GM12878 (cell line): ENCODE measurements at regions not wholly inside any gene's neighbourhood (a gene's known extent, or its start where the extent isn't known, plus 50 kb on each side); places are given as distances from the start of the nearest gene placed in this dataset.

Source experiments
- ATAC-seq: fragments of 200-7000 bp; cut with Tn5 transposase; 3 replicates; pipeline ENCODE4 v1.9.1; 2020; ENCODE audit warnings: mild to moderate bottlenecking, moderate library complexity
- BruUV-seq: library from RNA; stranded (reverse); fragments of 400-500 nt; replicated peaks from 2 replicates; lab custom pipeline; 2021; lab: Mats Ljungman, UMichigan
- CTCF ChIA-PET: fragments of 300-600 bp; sonication (Branson Sonifier 250); formaldehyde crosslinking; extraction: SDS; loops from one replicate; lab custom pipeline; 2021; ENCODE audit warnings: inconsistent platforms; lab: Yijun Ruan, JAX
- POLR2A ChIA-PET: fragments of 350-600 bp; formaldehyde crosslinking; extraction: SDS; loops from one replicate; lab custom pipeline; 2021; ENCODE audit warnings: inconsistent platforms; lab: Charles Lee
- RAD21 ChIA-PET: fragments of 300-600 bp; sonication (Branson Sonifier 250); formaldehyde crosslinking; loops from one replicate; lab custom pipeline; 2023; ENCODE audit warnings: antibody characterized with exemption; ENCODE audit not compliant: unreplicated experiment; lab: Charles Lee
- SMC1A ChIA-PET: fragments of 300-600 bp; sonication (Branson Sonifier 250); formaldehyde crosslinking; loops from one replicate; lab custom pipeline; 2023; ENCODE audit not compliant: unreplicated experiment, uncharacterized antibody; lab: Charles Lee
- DNase-seq: peaks from one replicate; pipeline ENCODE4 v3.0.0-alpha.2; 2011; ENCODE audit warnings: low read depth, low spot score
- FAIRE-seq: peaks from 3 replicates; lab custom pipeline; 2011; peaks lifted over from hg19 to GRCh38; lab: Jason Lieb, UNC
- H2AFZ ChIP-seq: 2 replicates; pipeline ENCODE4 v1.6.0; 2011; ENCODE audit warnings: low read depth, low read length, control low read depth; ENCODE audit not compliant: control insufficient read depth
- H3K27ac ChIP-seq: 2 replicates; pipeline ENCODE4 v1.5.1; 2011; ENCODE audit warnings: control low read depth; ENCODE audit not compliant: control insufficient read depth, insufficient read depth
- H3K27me3 ChIP-seq, 2 experiments: replicated peaks in 1 of 2; 2 replicates each; pipeline versions ENCODE4 v1.6.0 to v1.6.1; 2011; ENCODE audit warnings: low read length in 1 of 2; ENCODE audit not compliant: control insufficient read depth in 2 of 2, insufficient read depth in 2 of 2
- H3K36me3 ChIP-seq, 2 experiments: 2 replicates each; pipeline ENCODE4 v1.5.1; 2011; ENCODE audit warnings: low read length in 1 of 2; ENCODE audit not compliant: control insufficient read depth in 2 of 2, insufficient read depth in 2 of 2
- H3K4me1 ChIP-seq: 2 replicates; pipeline ENCODE4 v1.6.1; 2011; ENCODE audit warnings: mild to moderate bottlenecking, low read length, moderate library complexity, mixed read lengths; ENCODE audit not compliant: control insufficient read depth, insufficient read depth
- H3K4me2 ChIP-seq: 2 replicates; pipeline ENCODE4 v1.6.0; 2011; ENCODE audit warnings: control low read depth; ENCODE audit not compliant: control insufficient read depth, insufficient read depth
- H3K4me3 ChIP-seq: fragments of 200-600 bp; sonication (generic); 2 replicates; pipeline ENCODE4 v1.5.1; 2016
- H3K79me2 ChIP-seq: 2 replicates; pipeline ENCODE4 v1.6.0; 2011; ENCODE audit warnings: low read length; ENCODE audit not compliant: control insufficient read depth, insufficient read depth
- H3K9ac ChIP-seq: 2 replicates; pipeline ENCODE4 v1.8.0; 2011; ENCODE audit warnings: low read length, control low read depth, mixed read lengths; ENCODE audit not compliant: control insufficient read depth, insufficient read depth
- H3K9me3 ChIP-seq: replicated peaks from 3 replicates; pipeline ENCODE4 v1.5.1; 2011; ENCODE audit warnings: mild to moderate bottlenecking, low read length; ENCODE audit not compliant: control insufficient read depth, insufficient read depth
- H4K20me1 ChIP-seq: 2 replicates; pipeline ENCODE4 v1.6.0; 2011; ENCODE audit not compliant: control insufficient read depth, insufficient read depth
- ATF3 ChIP-seq: IDR thresholded peaks from 2 replicates; pipeline ENCODE4 v1.6.1; 2011; ENCODE audit warnings: low read depth, mild to moderate bottlenecking, low read length, moderate library complexity, borderline replicate concordance; ENCODE audit errors: extremely low read depth
- CBX3 ChIP-seq: fragments of 200-600 bp; sonication (generic); IDR thresholded peaks from 2 replicates; pipeline ENCODE4 v1.6.1; 2016; ENCODE audit warnings: low read depth, borderline replicate concordance
- FOS ChIP-seq: IDR thresholded peaks from 3 replicates; pipeline ENCODE4 v1.6.1; 2011; ENCODE audit warnings: borderline replicate concordance; ENCODE audit not compliant: insufficient read length; ENCODE audit errors: extremely low read depth
- IKZF1 ChIP-seq: fragments of 450-650 bp; conservative IDR thresholded peaks from 2 replicates; pipeline ENCODE4 v1.6.1; 2017; ENCODE audit warnings: antibody characterized with exemption, mild to moderate bottlenecking
- JUND ChIP-seq: IDR thresholded peaks from 2 replicates; pipeline ENCODE4 v1.6.1; 2012; ENCODE audit warnings: low read depth, mild to moderate bottlenecking, low read length, improper control_type of control experiment, moderate library complexity
- SIX5 ChIP-seq: IDR thresholded peaks from 2 replicates; pipeline ENCODE4 v1.6.1; 2011; ENCODE audit warnings: mild to moderate bottlenecking, low read depth, low read length, moderate library complexity; ENCODE audit not compliant: severe bottlenecking
- SMC3 ChIP-seq: IDR thresholded peaks from 2 replicates; pipeline ENCODE4 v1.6.1; 2011; ENCODE audit warnings: low read length, improper control_type of control experiment, borderline replicate concordance
- TBL1XR1 ChIP-seq: IDR thresholded peaks from 2 replicates; pipeline ENCODE4 v1.6.1; 2012; ENCODE audit warnings: low read depth, low read length, improper control_type of control experiment
- ZNF592 ChIP-seq: fragments of 450-650 bp; IDR thresholded peaks from 2 replicates; pipeline ENCODE4 v1.6.1; 2017; ENCODE audit warnings: mild to moderate bottlenecking, moderate library complexity
- WGBS: methylation state at CpG from one replicate; pipeline ENCODE4 v1.1.6; 2016; ENCODE audit warnings: low lambda C conversion rate; ENCODE audit not compliant: insufficient replicate concordance, insufficient coverage; ENCODE audit errors: missing lambda C conversion rate; 5-methylcytosine and 5-hydroxymethylcytosine counted together
- in situ Hi-C: fragments of 300-500 bp; cut with MboI; formaldehyde crosslinking; loops from 9 replicates; pipeline ENCODE4 v1.14.3; 2018; ENCODE audit warnings: mixed read lengths
- intact Hi-C: fragments of 100-400 bp; cut with micrococcal nuclease; formaldehyde crosslinking; loops from one replicate; pipeline ENCODE4 v1.14.2; 2022; ENCODE audit not compliant: unreplicated experiment

GRCh38 chr9:115604831-115605483, 487.0 kb upstream of the TNC start:
- BruUV-seq, result no TSS peak
- H3K4me1 ChIP-seq, result no peaks in the 10 kb centered on the region
- no peak for ATAC-seq
- RAD21 ChIA-PET, result no interaction called here
- TF ChIP-seq TBL1XR1, result no peak
- TF ChIP-seq, all 136 proteins: peak for 0
- FAIRE-seq (no peak), DNase-seq (no peak)
- SMC1A ChIA-PET, result interaction anchor here (1.0 kb wide), 1 partner anchor 415 kb away, joined by 3 read pairs; no protein-coding TSS in a partner anchor
- POLR2A ChIA-PET, result no interaction called here
- in situ Hi-C loops (loop anchor here (10.0 kb wide), 1 partner anchor 970 kb away; no protein-coding TSS in a partner anchor), intact Hi-C loops (no loop called here)
- H3K9me3 ChIP-seq, result no peaks in the 10 kb centered on the region
- 40% methylated on average over 2 of the region's 2 CpGs for WGBS
- H3K79me2 ChIP-seq, result no peaks in the 10 kb centered on the region
- H3K4me3 ChIP-seq, result no peak overlapping the region
- H3K27ac ChIP-seq, result no peak overlapping the region
- no peaks in the 10 kb centered on the region for H3K36me3 ChIP-seq
- CTCF ChIA-PET, result interaction anchor here (1.3 to 4.0 kb wide), 2 partner anchors 9 to 12 kb away, joined by 3 to 26 read pairs; no protein-coding TSS in a partner anchor
- H4K20me1 ChIP-seq, result no peaks in the 10 kb centered on the region
- no peak overlapping the region for H3K4me2 ChIP-seq
- H3K9ac ChIP-seq, result no peak overlapping the region
- no peaks in the 10 kb centered on the region for H3K27me3 ChIP-seq
- no peak overlapping the region for H2AFZ ChIP-seq

GRCh38 chr9:115606838-115607237, 488.9 kb upstream of the TNC start:
- Histone ChIP-seq H3K9ac (no peak overlapping the region), H3K27me3 (no peaks in the 10 kb centered on the region), H2AFZ (no peak overlapping the region), H3K4me2 (no peak overlapping the region), H3K36me3 (no peaks in the 10 kb centered on the region), H3K27ac (no peak overlapping the region), H3K9me3 (no peaks in the 10 kb centered on the region), H3K4me3 (no peak overlapping the region), H3K4me1 (no peaks in the 10 kb centered on the region), H4K20me1 (no peaks in the 10 kb centered on the region), H3K79me2 (no peaks in the 10 kb centered on the region)
- DNase-seq (no peak), FAIRE-seq (no peak), ATAC-seq (no peak)
- no TSS peak for BruUV-seq
- POLR2A ChIA-PET, result no interaction called here
- SMC1A ChIA-PET, result interaction anchor here (1.3 kb wide), 1 partner anchor 13 kb away, joined by 4 read pairs; no protein-coding TSS in a partner anchor
- in situ Hi-C loops, result loop anchor here (10.0 kb wide), 1 partner anchor 968 kb away; no protein-coding TSS in a partner anchor
- RAD21 ChIA-PET, result no interaction called here
- intact Hi-C loops, result no loop called here
- CTCF ChIA-PET, result interaction anchor here (1.8 kb wide), 1 partner anchor 13 kb away, joined by 9 read pairs; no protein-coding TSS in a partner anchor
- TF ChIP-seq ZNF592, result no peak
- TF ChIP-seq CBX3, result no peak
- TF ChIP-seq ATF3, result no peak
- no peak for TF ChIP-seq FOS
- TF ChIP-seq SIX5, result no peak
- no peak for TF ChIP-seq IKZF1
- no peak for TF ChIP-seq JUND
- TF ChIP-seq SMC3, result no peak
